Subcutaneous abdominal adipose tissue (tissue), 5 donors: ENCODE measurements at regions not wholly inside any gene's neighbourhood (a gene's known extent, or its start where the extent isn't known, plus 50 kb on each side); places are given as distances from the start of the nearest gene placed in this dataset.
"Not testable (repeated sequence)": the region's sequence is repeated elsewhere in the genome, so short reads cannot be mapped to it uniquely, and the experiment has no call there.

Experiments used
- H3K27ac ChIP-seq: one replicate; pipeline ENCODE4 v1.7.0; 2013; ENCODE audit warnings: low read depth, mild to moderate bottlenecking, inconsistent platforms, low read length, moderate library complexity
- H3K27me3 ChIP-seq, 5 donors: one replicate each; pipeline ENCODE4 v1.7.0; 2013; ENCODE audit warnings: low read length in 5 of 5, inconsistent platforms in 1 of 5; ENCODE audit not compliant: control insufficient read depth in 5 of 5, insufficient read depth in 4 of 5
- H3K36me3 ChIP-seq, 5 donors: one replicate each; pipeline ENCODE4 v1.7.0; 2013; ENCODE audit warnings: low read length in 5 of 5; ENCODE audit not compliant: control insufficient read depth in 5 of 5, insufficient read depth in 5 of 5
- H3K4me1 ChIP-seq, 5 donors: one replicate each; pipeline ENCODE4 v1.7.0; 2013; ENCODE audit warnings: low read length in 5 of 5, mild to moderate bottlenecking in 3 of 5, moderate library complexity in 1 of 5; ENCODE audit not compliant: control insufficient read depth in 5 of 5, insufficient read depth in 5 of 5
- H3K4me3 ChIP-seq, 5 donors: one replicate each; pipeline ENCODE4 v1.7.0; 2013; ENCODE audit warnings: low read length in 5 of 5, low read depth in 1 of 5
- H3K9ac ChIP-seq, 5 donors: one replicate each; pipeline ENCODE4 v1.7.0; 2013; ENCODE audit warnings: low read length in 5 of 5, mild to moderate bottlenecking in 4 of 5, moderate library complexity in 3 of 5
- H3K9me3 ChIP-seq, 5 donors: one replicate each; pipeline ENCODE4 v1.7.0; 2013; ENCODE audit warnings: low read length in 5 of 5; ENCODE audit not compliant: control insufficient read depth in 5 of 5
- donor health status: healthy.
- donor health status: healthy.
- donor health status: healthy.
- donor health status: healthy.
- donor health status: healthy.

- H3K4me3 ChIP-seq, H3K9me3 ChIP-seq, H3K27me3 ChIP-seq, H3K36me3 ChIP-seq, H3K27ac ChIP-seq, H3K9ac ChIP-seq, H3K4me1 ChIP-seq: not testable (repeated sequence)
Measured at GRCh38 chr11:3544990-3545389, 96.8 kb downstream of the ART5 start.

GRCh38 chr11:3538220-3538619 is 103.6 kb downstream of the ART5 start:
- not testable (repeated sequence) for H3K9me3 ChIP-seq, H3K36me3 ChIP-seq, H3K4me1 ChIP-seq, H3K27ac ChIP-seq, H3K4me3 ChIP-seq, H3K27me3 ChIP-seq, H3K9ac ChIP-seq

DNA sequence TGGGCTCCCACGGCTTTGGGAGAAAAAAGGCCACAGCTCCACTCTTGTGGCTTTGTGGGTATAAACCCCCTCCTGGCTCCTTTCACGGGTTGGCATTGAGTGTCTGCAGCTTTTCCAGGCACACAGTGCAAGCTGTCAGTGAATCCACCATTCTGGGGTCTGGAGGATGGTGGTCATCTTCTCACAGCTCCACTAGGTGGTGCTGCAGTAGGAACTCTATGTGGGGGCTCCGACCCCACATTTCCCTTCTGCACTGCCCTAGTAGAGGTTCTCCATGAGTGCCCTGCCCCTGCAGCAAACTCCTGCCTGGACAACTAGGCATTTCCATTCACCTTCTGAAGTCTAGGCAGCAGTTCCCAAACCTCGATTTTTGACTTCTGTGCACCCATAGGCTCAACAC is 104.5 kb downstream of the ART5 start:
- H3K9me3 ChIP-seq, H3K27me3 ChIP-seq, H3K4me3 ChIP-seq, H3K27ac ChIP-seq, H3K4me1 ChIP-seq, H3K9ac ChIP-seq, H3K36me3 ChIP-seq: not testable (repeated sequence)

- H3K9ac ChIP-seq, H3K27me3 ChIP-seq, H3K36me3 ChIP-seq, H3K27ac ChIP-seq, H3K9me3 ChIP-seq, H3K4me1 ChIP-seq, H3K4me3 ChIP-seq: not testable (repeated sequence)
Measured at GRCh38 chr11:3532958-3533357, 108.8 kb downstream of the ART5 start.

DNA sequence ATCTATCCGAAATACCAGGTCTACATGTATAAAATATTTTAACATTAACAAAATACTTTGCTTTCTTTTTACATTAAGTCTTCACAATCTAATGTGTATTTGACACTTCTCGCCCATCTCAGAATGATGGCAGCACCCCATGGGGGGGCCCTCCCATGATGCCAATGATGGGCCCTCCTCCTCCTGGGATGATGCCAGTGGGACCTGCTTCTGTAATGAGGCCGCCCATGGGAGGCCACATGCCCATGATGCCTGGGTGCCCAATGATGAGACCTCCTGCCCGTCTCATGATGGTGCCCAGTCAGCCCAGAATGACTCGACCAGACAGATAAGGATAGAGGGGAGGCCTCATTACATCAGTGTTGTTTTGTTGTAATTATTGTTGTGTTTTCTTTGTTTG is 110.5 kb downstream of the ART5 start:
- H3K9ac ChIP-seq, H3K9me3 ChIP-seq, H3K4me3 ChIP-seq, H3K36me3 ChIP-seq, H3K4me1 ChIP-seq, H3K27me3 ChIP-seq, H3K27ac ChIP-seq: not testable (repeated sequence)

DNA sequence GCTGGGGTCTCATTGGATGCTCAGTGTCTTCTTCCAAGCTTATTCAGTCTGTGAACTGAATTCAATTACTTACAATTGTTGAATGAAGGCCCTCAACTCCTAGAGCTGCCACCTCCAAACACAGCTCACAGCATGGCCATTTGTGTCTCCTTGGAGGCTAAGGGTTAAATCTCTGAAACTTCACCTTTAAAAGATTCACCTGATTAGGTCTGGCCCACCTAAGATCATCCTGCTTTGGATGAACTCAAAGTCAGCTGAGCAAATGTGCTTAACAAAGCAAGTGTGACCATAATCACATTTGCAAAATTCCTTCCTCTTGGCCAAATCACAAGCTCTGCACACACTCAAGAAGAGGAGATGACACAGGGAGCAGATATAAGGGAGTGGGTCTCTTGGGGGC is 118.2 kb downstream of the ART5 start:
- H3K27ac ChIP-seq, H3K9ac ChIP-seq, H3K4me3 ChIP-seq, H3K4me1 ChIP-seq, H3K27me3 ChIP-seq, H3K36me3 ChIP-seq: not testable (repeated sequence)
- H3K9me3 ChIP-seq: peaks cover 0 to 11% (median 2%) of the 10 kb centered on the region in 5 donors

- H3K4me3 ChIP-seq, H3K36me3 ChIP-seq: not testable (repeated sequence)
Measured at GRCh38 chr11:3520905-3521304, 120.9 kb downstream of the ART5 start.

GRCh38 chr11:3519841-3520240 is 122.0 kb downstream of the ART5 start:
- H3K36me3 ChIP-seq, H3K27ac ChIP-seq, H3K27me3 ChIP-seq, H3K4me3 ChIP-seq, H3K4me1 ChIP-seq, H3K9ac ChIP-seq: not testable (repeated sequence)
- H3K9me3 ChIP-seq: peaks cover 0 to 11% (median 2%) of the 10 kb centered on the region in 5 donors

More at GRCh38 chr11:3520905-3521304, 120.9 kb downstream of the ART5 start:
- H3K27ac ChIP-seq, H3K27me3 ChIP-seq, H3K9ac ChIP-seq, H3K4me1 ChIP-seq: not testable (repeated sequence)
- H3K9me3 ChIP-seq: peaks cover 0 to 11% (median 2%) of the 10 kb centered on the region in 5 donors

GRCh38 chr11:3516934-3517567 is 124.7 kb downstream of the ART5 start:
- not testable (repeated sequence) for H3K9ac ChIP-seq, H3K36me3 ChIP-seq, H3K4me1 ChIP-seq

GRCh38 chr11:3516345-3516933 is 125.4 kb downstream of the ART5 start:
- not testable (repeated sequence) for H3K9ac ChIP-seq, H3K4me1 ChIP-seq, H3K27ac ChIP-seq, H3K27me3 ChIP-seq, H3K4me3 ChIP-seq, H3K36me3 ChIP-seq
- peaks cover 0 to 11% (median 2%) of the 10 kb centered on the region in 5 donors for H3K9me3 ChIP-seq

More at GRCh38 chr11:3516934-3517567, 124.7 kb downstream of the ART5 start:
- H3K4me3 ChIP-seq, H3K27ac ChIP-seq, H3K27me3 ChIP-seq: not testable (repeated sequence)
- H3K9me3 ChIP-seq: peaks cover 0 to 11% (median 2%) of the 10 kb centered on the region in 5 donors
